ENCODE measurements at regions not wholly inside any gene's neighbourhood (a gene's known extent, or its start where the extent isn't known, plus 50 kb on each side); places are given as distances from the start of the nearest gene placed in this dataset.

- H3K4me3 ChIP-seq (ENCODE audit: insufficient read depth, low read depth, low read length), result no peak overlapping the region
- H3K18ac ChIP-seq (ENCODE audit: low read depth, low read length), result 0 out of 2 replicates have a peak overlapping the region, but pooled peaks have one; percentile 4
- peak overlapping the region; percentile 69 for H2BK5ac ChIP-seq (ENCODE audit: low read depth, low read length, poor library complexity, severe bottlenecking)
- H3K14ac ChIP-seq (replicated peaks; ENCODE audit: low read depth, low read length), result no peak overlapping the region
- CTCF ChIA-PET, result interaction anchor here (0.6 kb wide), 1 partner anchor 25 kb away, joined by 3 read pairs; no protein-coding TSS in a partner anchor
- peak overlapping the region; percentile 38 for H3K4me2 ChIP-seq (ENCODE audit: low read depth, low read length)
- H4K91ac ChIP-seq (ENCODE audit: insufficient read depth, low read depth, low read length), result no peak overlapping the region
- H3K36me3 ChIP-seq (ENCODE audit: control insufficient read depth, insufficient read depth, low read length), result no peaks in the 10 kb centered on the region
- no peak overlapping the region for H3K56ac ChIP-seq (ENCODE audit: extremely low read depth, insufficient read depth, low read length)
- DNase-seq (peak; percentile 97), ATAC-seq (ENCODE audit: low read depth) (peak; percentile 94)
- 7% methylated on average over 2 of the region's 5 CpGs; no CpG with 5 or more reads in 1 of the 2 experiments for WGBS, 2 experiments (ENCODE audit: extremely low coverage in 2 of 2, insufficient read length in 1 of 2)
- H2BK20ac ChIP-seq (ENCODE audit: low read depth, low read length), result peak overlapping the region; percentile 2; the same call in 1 of the 2 replicates
- TF ChIP-seq CEBPB (IDR thresholded peaks at IDR 0.05; ENCODE audit: low read depth, low read length) (no peak), RAD21 (IDR thresholded peaks at IDR 0.05; ENCODE audit: low read length) (no peak)
- peak overlapping the region; percentile 10; the same call in 1 of the 2 replicates for H3K27ac ChIP-seq (ENCODE audit: insufficient read depth, low read length)
- BruUV-seq (replicated peaks), result no TSS peak
- H3K79me1 ChIP-seq (ENCODE audit: low read depth in 1 of 2, low read length in 2 of 2), result no peaks in the 10 kb centered on the region
- H4K8ac ChIP-seq (ENCODE audit: low read depth in 2 of 2, low read length in 2 of 2), result peak overlapping the region in 1 of 2 experiments; percentile 29; a peak in 2 of 4 replicates
- no peak overlapping the region for H2AK9ac ChIP-seq (replicated peaks; ENCODE audit: low read depth, low read length, poor library complexity)
- dilution Hi-C loops (cut with HindIII; ENCODE audit: low sequenced_read_pairs, unreplicated experiment), result no loop called here
- intact Hi-C loops (cut with micrococcal nuclease), result loop anchor here (5.0 to 10.0 kb wide), 2 partner anchors 267 to 390 kb away; no protein-coding TSS in a partner anchor
- H3K27me3 ChIP-seq (ENCODE audit: control insufficient read depth, insufficient read depth, low read length), result no peaks in the 10 kb centered on the region
- 0 out of 2 replicates have a peak overlapping the region, but pooled peaks have one; percentile 34 for H2BK120ac ChIP-seq (ENCODE audit: low read depth, low read length)
- peak overlapping the region; percentile 72 for H2AFZ ChIP-seq (replicated peaks; ENCODE audit: low read length, poor library complexity)
- H2BK15ac ChIP-seq (ENCODE audit: low read depth, low read length), result peak overlapping the region; percentile 57; the same call in 2 of the 3 replicates
- no peaks in the 10 kb centered on the region for H3K9me3 ChIP-seq (ENCODE audit: control insufficient read depth, insufficient read depth, low read length)
- peak overlapping the region; percentile 24; the same call in 1 of the 2 replicates for H3K4ac ChIP-seq (ENCODE audit: low read depth, low read length)
- 0 out of 2 replicates have a peak overlapping the region, but pooled peaks have one; percentile 7 for H3K23ac ChIP-seq (ENCODE audit: low read depth, low read length)
- no peaks in the 10 kb centered on the region for H4K20me1 ChIP-seq (ENCODE audit: insufficient read depth, low read length)
- no peaks in the 10 kb centered on the region for H3K9me1 ChIP-seq (ENCODE audit: insufficient read depth, low read length)
- 0 out of 2 replicates have a peak overlapping the region, but pooled peaks have one; percentile 2 for H4K5ac ChIP-seq (ENCODE audit: low read depth, low read length)
- POLR2A ChIA-PET (ENCODE audit: unreplicated experiment), result interaction anchor here (1.1 kb wide), 1 partner anchor 13 kb away, joined by 3 read pairs; no protein-coding TSS in a partner anchor
- in situ Hi-C loops (cut with MboI; ENCODE audit: low sequenced_read_pairs), result no loop called here
- H3K4me1 ChIP-seq (ENCODE audit: control insufficient read depth, insufficient read depth, low read length), result peaks cover 2% of the 10 kb centered on the region; the same call in 1 of the 2 replicates
- no peak overlapping the region for H3K9ac ChIP-seq (ENCODE audit: low read depth, low read length)
- H2AK5ac ChIP-seq (ENCODE audit: low read depth, low read length), result peak overlapping the region; percentile 17; the same call in 1 of the 2 replicates
Observed at GRCh38 chr16:73202161-73202729, 154.3 kb upstream of the ZFHX3 start.
